ENCODE measurements at regions not wholly inside any gene's neighbourhood (a gene's known extent, or its start where the extent isn't known, plus 50 kb on each side); places are given as distances from the start of the nearest gene placed in this dataset.
"Not testable (repeated sequence)": the region's sequence is repeated elsewhere in the genome, so short reads cannot be mapped to it uniquely, and the experiment has no call there.

GRCh38 chr1:242900558-242900957 lies 354.5 kb downstream of the CEP170 start:
- not testable (repeated sequence) for DNase-seq

DNA sequence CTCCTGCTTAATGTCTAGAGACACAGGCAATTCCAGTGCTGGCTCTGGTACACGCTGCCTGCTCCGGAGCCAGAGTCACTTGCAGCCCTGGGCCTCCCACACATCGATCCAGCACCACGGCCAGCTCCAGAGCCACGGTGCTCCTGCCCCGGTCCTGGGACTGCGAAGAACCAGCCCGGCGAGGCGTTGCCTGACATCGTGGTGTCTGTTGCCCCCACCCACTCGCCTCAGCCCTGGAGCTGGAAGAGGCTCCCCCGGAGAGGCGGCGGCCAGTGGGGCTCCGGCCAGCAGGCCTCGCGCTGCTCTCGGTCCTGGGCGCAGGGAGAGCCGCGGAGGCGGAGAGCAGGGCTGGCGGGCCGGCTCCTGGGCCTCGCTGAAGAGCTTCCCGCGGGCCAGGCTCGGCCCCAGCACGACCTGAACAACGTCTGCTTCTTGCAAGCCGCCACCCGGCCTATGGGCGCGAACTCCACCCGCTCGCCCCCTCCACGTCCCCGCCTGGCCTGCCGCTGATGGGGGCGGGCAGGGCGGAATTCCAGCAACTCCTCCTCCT lies 364.8 kb downstream of the CEP170 start:
- no peak for DNase-seq

DNA sequence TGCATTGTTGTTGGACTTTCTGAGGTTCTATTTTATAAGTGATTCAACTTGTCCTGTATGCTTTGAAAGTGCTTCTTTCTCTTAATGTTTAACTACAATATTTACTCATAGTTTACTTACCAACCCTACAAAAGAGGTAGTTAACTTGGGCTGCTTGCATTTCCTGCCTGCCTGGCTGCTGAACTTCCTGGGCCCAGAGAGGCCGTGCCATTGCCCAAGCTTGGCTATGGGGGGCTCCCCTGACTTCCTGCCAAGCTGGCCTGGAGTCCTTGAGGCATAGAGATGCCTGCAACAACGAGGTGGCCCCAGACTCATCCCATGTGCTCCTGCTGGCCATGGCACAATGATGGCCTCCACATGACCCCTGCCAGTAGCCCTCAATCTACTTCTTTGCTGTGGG lies 361.6 kb upstream of the PLD5 start:
- no peak for DNase-seq

GRCh38 chr1:242880022-242880421 lies 355.5 kb upstream of the PLD5 start:
- not testable (repeated sequence) for DNase-seq

- DNase-seq = no peak
Observed at GRCh38 chr1:242877743-242878142, 353.2 kb upstream of the PLD5 start.

DNA sequence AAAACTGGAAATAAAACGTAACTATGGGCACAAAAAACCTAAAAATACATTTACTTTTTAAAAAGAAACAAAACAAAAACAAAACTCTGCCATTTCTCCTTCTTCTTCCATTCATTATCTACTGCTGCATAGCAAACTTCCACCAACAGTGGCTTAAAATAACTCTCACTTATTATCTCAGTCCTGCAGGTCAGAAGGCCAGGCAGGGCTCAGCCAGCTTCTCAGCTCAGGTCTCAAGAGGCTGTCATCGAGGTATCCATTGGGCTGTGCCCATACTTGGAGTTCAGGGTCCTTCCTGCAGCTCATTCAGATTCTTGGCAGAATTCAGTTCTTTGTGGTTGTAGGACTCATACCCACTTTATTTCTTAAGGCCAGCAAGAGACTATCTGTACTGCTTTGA lies 352.7 kb upstream of the PLD5 start:
- DNase-seq = no peak

DNA sequence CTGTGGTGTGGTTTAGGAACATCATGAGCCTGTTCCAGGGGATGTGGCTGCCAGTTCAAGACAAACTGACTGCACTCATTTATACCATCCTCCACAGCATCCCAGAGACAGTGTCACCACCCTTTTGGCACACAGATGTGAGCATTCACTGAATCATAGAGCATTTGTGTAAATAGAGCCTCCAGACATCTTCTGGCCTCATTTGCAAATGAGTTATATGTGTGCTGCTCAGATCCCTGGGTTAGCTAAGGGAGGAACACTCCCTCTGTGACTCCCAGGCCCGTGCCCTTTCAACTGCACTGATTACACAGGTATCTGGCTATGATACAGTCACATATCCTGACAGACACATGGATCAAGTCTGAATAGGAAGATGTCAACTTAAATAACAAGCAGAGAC lies 351.5 kb upstream of the PLD5 start:
- DNase-seq = no peak

DNA sequence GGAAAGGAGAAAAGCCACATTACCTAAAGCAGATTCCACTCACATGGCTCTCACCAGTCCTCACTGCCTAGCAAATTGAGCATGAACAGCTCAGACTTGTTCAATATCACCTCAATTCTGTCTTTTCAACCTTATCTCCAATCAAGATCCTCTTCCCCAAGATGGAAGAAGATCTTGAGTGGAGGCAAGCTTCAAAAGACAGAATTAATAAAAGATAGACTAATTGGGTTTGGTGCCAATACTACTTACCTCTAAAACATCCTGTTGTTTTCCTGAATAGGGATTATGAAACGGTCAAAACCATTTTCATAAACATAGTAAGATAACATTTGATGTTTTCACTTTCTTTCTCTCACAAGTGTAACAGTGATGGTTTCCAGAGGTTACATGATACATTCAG lies 349.2 kb upstream of the PLD5 start:
- DNase-seq = no peak

DNA sequence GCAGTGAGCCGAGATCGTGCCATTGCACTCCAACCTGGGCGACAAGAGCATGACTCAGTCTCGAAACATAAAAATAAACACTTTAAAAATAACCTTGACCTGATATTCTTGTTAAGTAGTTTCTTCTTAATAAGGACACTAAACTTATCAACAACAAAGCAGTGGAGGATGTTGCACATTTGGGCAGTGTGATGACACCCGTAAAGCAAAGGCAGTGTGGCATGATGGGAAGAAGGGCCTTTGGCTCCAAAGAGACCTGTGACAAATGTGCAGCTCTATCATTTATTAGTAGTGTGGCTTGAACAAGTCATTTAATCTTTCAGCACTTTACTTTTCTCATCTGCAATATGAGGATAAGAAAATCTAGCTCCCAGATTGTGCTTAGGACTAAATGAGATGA lies 348.0 kb upstream of the PLD5 start:
- no peak for DNase-seq

DNA sequence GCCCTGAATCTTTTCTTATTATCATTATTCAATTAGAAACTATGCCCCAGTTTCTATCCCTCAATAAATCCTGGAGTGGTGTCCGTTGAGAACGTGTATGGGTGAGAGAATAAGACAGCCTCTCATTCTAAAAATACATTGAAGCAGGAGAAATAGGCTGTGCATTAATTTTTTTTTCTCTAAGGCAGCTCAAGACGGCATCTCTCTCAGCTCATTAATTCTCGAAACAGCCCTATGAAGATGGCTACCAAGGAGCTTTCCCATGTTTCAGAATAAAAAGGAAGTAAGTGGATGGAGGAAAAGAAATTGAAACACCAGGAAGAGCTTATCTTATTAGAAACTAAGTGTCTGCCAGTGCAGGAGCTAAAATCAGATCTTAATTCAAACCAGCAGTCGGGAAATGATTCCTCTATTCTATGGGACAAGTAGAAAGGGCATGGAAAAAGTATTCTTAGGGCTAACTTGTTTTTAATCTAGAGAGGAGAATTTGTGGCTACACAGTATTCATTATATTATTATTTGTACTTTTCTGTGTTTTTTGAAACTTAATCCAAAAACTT lies 347.1 kb upstream of the PLD5 start:
- DNase-seq = no peak

DNA sequence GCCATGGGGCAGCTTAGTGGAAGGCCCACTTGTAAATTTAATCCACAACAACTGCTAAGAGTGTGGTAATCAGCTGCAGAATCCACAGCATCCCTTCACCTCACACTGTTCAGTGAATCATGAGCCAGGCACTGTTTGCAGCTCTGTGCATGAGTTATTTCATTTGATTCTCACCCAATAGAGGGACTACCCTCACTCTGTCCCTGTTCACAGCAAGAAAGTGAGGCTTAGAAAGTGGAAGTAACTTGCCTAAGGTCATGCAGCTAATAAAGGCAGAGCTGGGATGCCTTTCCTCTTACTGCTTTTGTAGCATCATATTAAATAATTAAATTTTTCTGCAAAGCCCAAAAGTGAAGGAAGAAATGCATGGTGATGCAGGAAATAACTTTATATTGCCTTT lies 346.5 kb upstream of the PLD5 start:
- DNase-seq = no peak

DNA sequence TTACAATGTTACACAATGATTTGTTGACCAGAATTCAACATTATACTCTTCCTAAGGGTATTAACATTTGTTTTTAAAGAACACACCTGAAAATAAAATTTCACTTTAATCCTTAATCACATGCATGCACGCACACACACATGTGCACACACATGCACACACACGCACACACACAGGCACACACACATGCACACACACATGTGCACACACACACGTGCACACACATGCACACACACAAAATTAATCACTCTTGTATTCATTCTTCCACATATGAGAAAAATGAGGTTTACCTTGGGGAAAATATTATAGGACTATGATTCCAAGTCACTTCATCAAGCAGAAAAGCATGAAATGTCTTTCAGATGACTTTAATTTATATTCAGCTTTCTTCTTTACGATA lies 331.8 kb upstream of the PLD5 start:
- no peak for DNase-seq

GRCh38 chr1:242854466-242854865 lies 330.0 kb upstream of the PLD5 start:
- DNase-seq = no peak

DNA sequence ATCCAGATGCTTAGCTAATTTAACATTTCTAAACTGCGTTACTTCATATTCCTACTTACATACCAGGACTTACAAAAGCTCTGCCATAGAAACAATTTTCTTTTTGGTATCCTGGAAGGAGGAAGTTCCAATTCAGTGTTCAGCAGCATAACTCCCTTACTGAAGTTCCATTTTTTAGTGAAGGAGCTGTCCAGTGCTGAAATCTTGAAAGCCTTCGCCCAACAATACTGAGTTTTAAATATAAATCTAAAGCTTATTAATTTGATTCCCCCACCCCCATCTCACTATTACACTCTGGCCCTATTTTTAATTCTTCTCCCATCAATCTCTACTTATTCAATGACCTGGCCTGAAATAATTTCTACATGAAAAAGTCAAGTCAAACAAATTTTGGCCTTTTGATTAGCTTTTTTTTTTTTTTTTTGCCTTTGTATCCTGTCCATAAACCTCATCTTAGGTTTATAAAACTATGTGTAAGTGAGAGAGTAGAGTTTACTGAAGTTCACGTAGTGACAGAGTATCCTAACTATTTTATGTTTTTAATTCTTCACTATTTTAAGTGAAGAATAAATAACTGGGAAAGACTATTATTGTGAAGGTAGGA lies 323.0 kb upstream of the PLD5 start:
- DNase-seq = no peak

DNA sequence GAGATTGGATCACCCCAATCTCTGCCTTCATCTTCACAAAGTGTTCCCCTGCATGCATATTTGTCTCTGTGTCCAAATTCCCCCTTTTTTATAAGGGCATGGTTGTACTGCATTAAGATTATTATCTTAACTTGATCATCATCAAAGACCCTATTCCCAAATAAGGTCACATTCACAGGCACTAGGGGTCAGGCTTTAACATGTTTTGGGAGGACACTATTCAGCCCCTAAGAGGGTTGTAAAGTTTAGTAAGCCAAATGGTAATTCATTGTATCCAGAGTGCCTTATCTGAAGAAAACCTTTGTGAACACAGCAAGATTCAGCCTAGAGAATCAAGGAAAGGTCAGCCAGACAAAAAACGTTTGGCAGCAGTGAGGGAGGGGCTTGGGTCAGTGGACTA lies 317.6 kb upstream of the PLD5 start:
- DNase-seq = no peak

GRCh38 chr1:242839101-242839500 lies 314.6 kb upstream of the PLD5 start:
- DNase-seq = no peak

DNA sequence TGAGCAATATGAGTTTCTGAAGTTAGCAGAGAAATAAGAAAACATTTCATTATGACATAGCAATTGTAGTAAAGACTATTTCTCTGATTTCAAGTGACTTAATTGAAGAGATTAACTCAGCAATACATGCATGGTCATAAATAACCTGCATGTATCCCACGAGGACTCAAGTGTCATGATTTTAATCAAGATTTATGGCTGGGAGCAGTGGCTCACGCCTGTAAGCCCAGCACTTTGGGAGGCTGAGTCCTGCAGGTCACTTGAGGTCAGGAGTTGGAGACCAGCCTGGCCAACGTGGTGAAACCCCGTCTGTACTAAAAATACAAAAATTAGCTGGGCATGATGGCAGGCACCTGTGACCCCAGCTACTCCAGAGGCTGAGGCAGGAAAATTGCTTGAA lies 311.9 kb upstream of the PLD5 start:
- DNase-seq = no peak

GRCh38 chr1:242828828-242829227 lies 304.3 kb upstream of the PLD5 start:
- DNase-seq = no peak

GRCh38 chr1:242828199-242828598 lies 303.7 kb upstream of the PLD5 start:
- no peak for DNase-seq

GRCh38 chr1:242827538-242827937 lies 303.0 kb upstream of the PLD5 start:
- no peak for DNase-seq

DNA sequence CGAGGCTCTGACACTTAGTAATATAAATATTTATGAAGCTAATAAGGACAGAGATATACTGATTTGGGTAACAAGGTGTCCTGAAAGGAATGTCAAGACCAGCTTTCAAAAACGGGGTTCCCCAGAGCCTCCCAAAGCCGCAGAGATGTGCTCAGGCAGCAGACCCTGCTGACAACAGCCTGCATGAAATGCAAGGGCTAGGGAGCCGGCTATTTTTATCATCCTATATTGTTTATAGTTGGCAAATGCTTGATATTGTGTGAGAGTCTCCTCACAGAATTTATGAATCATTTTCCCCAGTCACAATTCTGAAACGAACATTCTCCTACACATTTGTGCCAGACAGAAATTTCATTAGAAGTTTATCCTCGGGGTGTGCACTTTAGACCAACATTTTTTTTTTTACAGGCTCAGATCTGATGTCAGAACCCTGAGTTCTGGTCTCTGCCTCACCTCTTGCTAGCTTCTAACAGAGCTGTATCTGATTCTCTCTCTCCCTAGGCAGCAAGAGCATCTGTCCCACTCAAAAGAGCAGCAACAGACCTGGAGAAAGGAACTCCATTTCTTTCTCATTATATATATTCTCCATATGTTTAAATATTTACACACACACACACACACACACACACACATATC lies 302.3 kb upstream of the PLD5 start:
- DNase-seq = no peak

GRCh38 chr1:242824435-242824834 lies 299.9 kb upstream of the PLD5 start:
- DNase-seq = no peak

GRCh38 chr1:242813490-242814091 lies 289.1 kb upstream of the PLD5 start:
- no peak for DNase-seq

Data from stimulated activated CD4-positive, alpha-beta T cell treated with anti-CD3 and anti-CD28 coated beads, Interleukin-2, amount 100 ng/mL, for 24 hours (primary cell).